ENCODE measurements at regions not wholly inside any gene's neighbourhood (a gene's known extent, or its start where the extent isn't known, plus 50 kb on each side); places are given as distances from the start of the nearest gene placed in this dataset.
A peak's percentile ranks its signal among the peaks of the same experiment; 100 is the strongest.

GRCh38 chr2:207258263-207258991 lies 92.7 kb upstream of the KLF7 start:
- no peaks in the 10 kb centered on the region for H3K9me3 Mint-ChIP-seq
- ATAC-seq (replicated peaks): no peak
- H3K27ac Mint-ChIP-seq: no peak overlapping the region
- no peaks in the 10 kb centered on the region for H3K27me3 Mint-ChIP-seq
- H3K36me3 Mint-ChIP-seq (ENCODE audit: low read depth): no peaks in the 10 kb centered on the region
- H3K4me1 Mint-ChIP-seq: peaks cover 9% of the 10 kb centered on the region
- no peak overlapping the region for H3K4me3 Mint-ChIP-seq

GRCh38 chr2:207260021-207260420 lies 94.3 kb upstream of the KLF7 start:
- H3K36me3 Mint-ChIP-seq (ENCODE audit: low read depth): no peaks in the 10 kb centered on the region
- H3K27ac Mint-ChIP-seq: no peak overlapping the region
- H3K4me3 Mint-ChIP-seq: no peak overlapping the region
- no peak for ATAC-seq (replicated peaks)
- no peaks in the 10 kb centered on the region for H3K27me3 Mint-ChIP-seq
- peaks cover 7% of the 10 kb centered on the region for H3K4me1 Mint-ChIP-seq
- H3K9me3 Mint-ChIP-seq: no peaks in the 10 kb centered on the region

GRCh38 chr2:207260947-207261346 lies 95.2 kb upstream of the KLF7 start:
- ATAC-seq (replicated peaks): no peak
- H3K4me3 Mint-ChIP-seq: no peak overlapping the region
- H3K9me3 Mint-ChIP-seq: no peaks in the 10 kb centered on the region
- H3K4me1 Mint-ChIP-seq: no peaks in the 10 kb centered on the region
- no peak overlapping the region for H3K27ac Mint-ChIP-seq
- no peaks in the 10 kb centered on the region for H3K27me3 Mint-ChIP-seq
- H3K36me3 Mint-ChIP-seq (ENCODE audit: low read depth): no peaks in the 10 kb centered on the region

GRCh38 chr2:207264310-207264709 lies 98.6 kb upstream of the KLF7 start:
- no peak overlapping the region for H3K4me3 Mint-ChIP-seq
- no peak overlapping the region for H3K27ac Mint-ChIP-seq
- no peaks in the 10 kb centered on the region for H3K36me3 Mint-ChIP-seq (ENCODE audit: low read depth)
- no peaks in the 10 kb centered on the region for H3K4me1 Mint-ChIP-seq
- ATAC-seq (replicated peaks): no peak
- no peaks in the 10 kb centered on the region for H3K9me3 Mint-ChIP-seq
- H3K27me3 Mint-ChIP-seq: no peaks in the 10 kb centered on the region

GRCh38 chr2:207265332-207265731 lies 99.6 kb upstream of the KLF7 start:
- no peaks in the 10 kb centered on the region for H3K27me3 Mint-ChIP-seq
- H3K4me3 Mint-ChIP-seq: no peak overlapping the region
- H3K9me3 Mint-ChIP-seq: no peaks in the 10 kb centered on the region
- no peaks in the 10 kb centered on the region for H3K36me3 Mint-ChIP-seq (ENCODE audit: low read depth)
- no peaks in the 10 kb centered on the region for H3K4me1 Mint-ChIP-seq
- ATAC-seq (replicated peaks): no peak
- no peak overlapping the region for H3K27ac Mint-ChIP-seq

- ATAC-seq (replicated peaks): peak; percentile 43
- H3K9me3 Mint-ChIP-seq: no peaks in the 10 kb centered on the region
- H3K4me3 Mint-ChIP-seq: no peak overlapping the region
- H3K27ac Mint-ChIP-seq: no peak overlapping the region
- no peaks in the 10 kb centered on the region for H3K4me1 Mint-ChIP-seq
- no peaks in the 10 kb centered on the region for H3K36me3 Mint-ChIP-seq (ENCODE audit: low read depth)
- no peaks in the 10 kb centered on the region for H3K27me3 Mint-ChIP-seq
These were observed 100.1 kb upstream of the KLF7 start for GRCh38 chr2:207265869-207266268.

- no peaks in the 10 kb centered on the region for H3K27me3 Mint-ChIP-seq
- H3K4me3 Mint-ChIP-seq: no peak overlapping the region
- ATAC-seq (replicated peaks): no peak
- H3K36me3 Mint-ChIP-seq (ENCODE audit: low read depth): no peaks in the 10 kb centered on the region
- H3K9me3 Mint-ChIP-seq: no peaks in the 10 kb centered on the region
- H3K4me1 Mint-ChIP-seq: no peaks in the 10 kb centered on the region
- H3K27ac Mint-ChIP-seq: no peak overlapping the region
These were observed 100.9 kb upstream of the KLF7 start for GRCh38 chr2:207266648-207267047.

GRCh38 chr2:207269038-207269437 lies 103.3 kb upstream of the KLF7 start:
- Mint-ChIP-seq H3K4me3 (no peak overlapping the region), H3K27ac (no peak overlapping the region), H3K4me1 (no peaks in the 10 kb centered on the region), H3K27me3 (no peaks in the 10 kb centered on the region), H3K9me3 (no peaks in the 10 kb centered on the region), H3K36me3 (ENCODE audit: low read depth) (no peaks in the 10 kb centered on the region)
- no peak for ATAC-seq (replicated peaks)

GRCh38 chr2:207274530-207275189 lies 108.9 kb upstream of the KLF7 start:
- peaks cover 3% of the 10 kb centered on the region for H3K36me3 Mint-ChIP-seq (ENCODE audit: low read depth)
- H3K27me3 Mint-ChIP-seq: no peaks in the 10 kb centered on the region
- H3K4me1 Mint-ChIP-seq: peaks cover 5% of the 10 kb centered on the region
- H3K4me3 Mint-ChIP-seq: no peak overlapping the region
- H3K27ac Mint-ChIP-seq: no peak overlapping the region
- no peaks in the 10 kb centered on the region for H3K9me3 Mint-ChIP-seq
- no peak for ATAC-seq (replicated peaks)

- Mint-ChIP-seq H3K4me1 (peaks cover 8% of the 10 kb centered on the region), H3K27me3 (no peaks in the 10 kb centered on the region), H3K27ac (no peak overlapping the region), H3K4me3 (no peak overlapping the region), H3K9me3 (no peaks in the 10 kb centered on the region), H3K36me3 (ENCODE audit: low read depth) (peaks cover 5% of the 10 kb centered on the region)
- ATAC-seq (replicated peaks): no peak
These were observed 110.0 kb upstream of the KLF7 start for GRCh38 chr2:207275779-207276178.

- no peak for ATAC-seq (replicated peaks)
- Mint-ChIP-seq H3K36me3 (ENCODE audit: low read depth) (peaks cover 5% of the 10 kb centered on the region), H3K9me3 (no peaks in the 10 kb centered on the region), H3K27ac (no peak overlapping the region), H3K27me3 (no peaks in the 10 kb centered on the region), H3K4me1 (peaks cover 8% of the 10 kb centered on the region), H3K4me3 (no peak overlapping the region)
These were observed 110.5 kb upstream of the KLF7 start for GRCh38 chr2:207276248-207276647.

GRCh38 chr2:207276858-207277257 lies 111.1 kb upstream of the KLF7 start:
- Mint-ChIP-seq H3K4me1 (peaks cover 8% of the 10 kb centered on the region), H3K27ac (no peak overlapping the region), H3K36me3 (ENCODE audit: low read depth) (peaks cover 5% of the 10 kb centered on the region), H3K4me3 (no peak overlapping the region), H3K9me3 (no peaks in the 10 kb centered on the region), H3K27me3 (no peaks in the 10 kb centered on the region)
- ATAC-seq (replicated peaks): no peak

GRCh38 chr2:207279520-207279919 lies 113.8 kb upstream of the KLF7 start:
- Mint-ChIP-seq H3K9me3 (no peaks in the 10 kb centered on the region), H3K36me3 (ENCODE audit: low read depth) (peaks cover 5% of the 10 kb centered on the region), H3K27ac (peak overlapping the region; percentile 93), H3K4me1 (peaks cover 8% of the 10 kb centered on the region), H3K27me3 (no peaks in the 10 kb centered on the region), H3K4me3 (peak overlapping the region; percentile 44)
- peak; percentile 88 for ATAC-seq (replicated peaks)

- no peak for ATAC-seq (replicated peaks)
These were observed 115.7 kb upstream of the KLF7 start for GRCh38 chr2:207281436-207281835.

GRCh38 chr2:207282916-207283315 lies 117.2 kb upstream of the KLF7 start:
- ATAC-seq (replicated peaks): no peak
- Mint-ChIP-seq H3K9me3 (no peaks in the 10 kb centered on the region), H3K27ac (peak overlapping the region; percentile 42), H3K36me3 (ENCODE audit: low read depth) (peaks cover 5% of the 10 kb centered on the region), H3K4me1 (peaks cover 24% of the 10 kb centered on the region), H3K27me3 (no peaks in the 10 kb centered on the region), H3K4me3 (peak overlapping the region; percentile 52)

More at GRCh38 chr2:207281436-207281835, 115.7 kb upstream of the KLF7 start:
- H3K4me1 Mint-ChIP-seq: peaks cover 24% of the 10 kb centered on the region
- H3K4me3 Mint-ChIP-seq: no peak overlapping the region
- H3K27me3 Mint-ChIP-seq: no peaks in the 10 kb centered on the region
- no peak overlapping the region for H3K27ac Mint-ChIP-seq
- H3K36me3 Mint-ChIP-seq (ENCODE audit: low read depth): peaks cover 5% of the 10 kb centered on the region
- H3K9me3 Mint-ChIP-seq: no peaks in the 10 kb centered on the region

Measured in activated T-helper 17 cell treated with anti-CD3 and anti-CD28 coated beads, Interleukin-2, amount 50 U/mL, for 72 hours (primary cell).